Activated CD8-positive, alpha-beta T cell treated with anti-CD3 and anti-CD28 coated beads, Interleukin-2, amount 10 ng/mL, durations not matched to agents 7 days and 5 days (primary cell): ENCODE measurements at regions not wholly inside any gene's neighbourhood (a gene's known extent, or its start where the extent isn't known, plus 50 kb on each side); places are given as distances from the start of the nearest gene placed in this dataset.
"Not testable (repeated sequence)": the region's sequence is repeated elsewhere in the genome, so short reads cannot be mapped to it uniquely, and the experiment has no call there.

Experiments used
- ATAC-seq: fragments of 150-1000 bp; cut with Tn5 transposase; one replicate; pipeline ENCODE4 v1.10.0; 2021; ENCODE audit warnings: moderate library complexity
- CTCF ChIA-PET: fragments of 350-600 bp; sonication (Branson Sonifier 250); formaldehyde crosslinking; loops from one replicate; lab custom pipeline; 2021; ENCODE audit warnings: antibody characterized with exemption; lab: Charles Lee
- POLR2A ChIA-PET: fragments of 350-600 bp; sonication (Branson Sonifier 250); formaldehyde crosslinking; loops from one replicate; lab custom pipeline; 2021; ENCODE audit warnings: antibody characterized with exemption; lab: Charles Lee
- DNase-seq: peaks from one replicate; pipeline ENCODE4 v3.0.0-alpha.2; 2020
- H3K27ac Mint-ChIP-seq: one replicate; pipeline ENCODE4 v1.8.0; 2021; ENCODE audit warnings: mild to moderate bottlenecking, mixed read lengths
- H3K27me3 Mint-ChIP-seq: one replicate; pipeline ENCODE4 v1.8.0; 2021; ENCODE audit warnings: low read depth, mixed read lengths
- H3K36me3 Mint-ChIP-seq: one replicate; pipeline ENCODE4 v1.8.0; 2021; ENCODE audit warnings: low read depth, mixed read lengths
- H3K4me1 Mint-ChIP-seq: one replicate; pipeline ENCODE4 v1.8.0; 2021; ENCODE audit warnings: low read depth, mixed read lengths
- H3K4me3 Mint-ChIP-seq: one replicate; pipeline ENCODE4 v1.8.0; 2021; ENCODE audit warnings: mild to moderate bottlenecking, mixed read lengths
- H3K9me3 Mint-ChIP-seq: one replicate; pipeline ENCODE4 v1.8.0; 2022; ENCODE audit warnings: mixed read lengths; ENCODE audit not compliant: insufficient read depth

- Mint-ChIP-seq H3K9me3 (peaks cover 4% of the 10 kb centered on the region), H3K27me3 (peaks cover 2% of the 10 kb centered on the region), H3K36me3 (no peaks in the 10 kb centered on the region), H3K4me3 (no peak overlapping the region), H3K27ac (no peak overlapping the region), H3K4me1 (no peaks in the 10 kb centered on the region)
- ATAC-seq (no peak), DNase-seq (no peak)
- ChIA-PET POLR2A (no interaction called here), CTCF (no interaction called here)
Observed at GRCh38 chr5:56376128-56376527, 143.0 kb upstream of the ANKRD55 start.

- H3K9me3 Mint-ChIP-seq = peaks cover 4% of the 10 kb centered on the region
- no peak for DNase-seq
- ChIA-PET CTCF (no interaction called here), POLR2A (no interaction called here)
- H3K27me3 Mint-ChIP-seq = peaks cover 2% of the 10 kb centered on the region
- H3K4me1 Mint-ChIP-seq = no peaks in the 10 kb centered on the region
- H3K36me3 Mint-ChIP-seq = no peaks in the 10 kb centered on the region
- ATAC-seq = no peak
- H3K27ac Mint-ChIP-seq = no peak overlapping the region
- no peak overlapping the region for H3K4me3 Mint-ChIP-seq
Observed at GRCh38 chr5:56375011-56375410, 141.9 kb upstream of the ANKRD55 start.

- DNase-seq, CTCF ChIA-PET, H3K36me3 Mint-ChIP-seq, H3K9me3 Mint-ChIP-seq, H3K27ac Mint-ChIP-seq, H3K4me3 Mint-ChIP-seq, H3K27me3 Mint-ChIP-seq, POLR2A ChIA-PET, H3K4me1 Mint-ChIP-seq, ATAC-seq: not testable (repeated sequence)
Observed at GRCh38 chr5:56372491-56372890, 139.4 kb upstream of the ANKRD55 start.

DNA sequence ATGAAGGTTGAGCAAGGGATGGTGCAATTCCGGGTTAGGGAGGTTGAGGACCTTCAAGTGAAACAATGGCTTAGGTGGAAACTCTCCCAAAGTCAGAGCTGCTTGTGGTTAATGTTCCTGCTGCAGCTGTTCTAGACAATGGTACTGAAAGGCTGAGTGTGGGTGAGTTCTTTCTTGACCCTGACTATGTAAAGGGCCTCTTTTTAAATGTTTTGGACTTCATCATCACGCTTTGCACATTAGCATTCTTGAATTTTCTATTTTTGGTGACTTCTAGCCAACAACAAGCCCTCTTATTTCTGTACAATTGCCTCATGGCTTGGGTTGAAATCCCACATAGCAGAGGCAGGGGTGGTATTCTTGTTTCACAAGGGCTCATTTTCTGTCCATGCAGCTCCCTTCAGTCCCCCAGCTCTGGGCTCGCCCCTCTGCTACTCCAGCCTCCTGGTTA lies 136.3 kb upstream of the ANKRD55 start:
- Mint-ChIP-seq H3K9me3 (no peaks in the 10 kb centered on the region), H3K4me3 (no peak overlapping the region), H3K27ac (no peak overlapping the region), H3K27me3 (no peaks in the 10 kb centered on the region), H3K36me3 (no peaks in the 10 kb centered on the region), H3K4me1 (no peaks in the 10 kb centered on the region)
- no peak for DNase-seq
- no peak for ATAC-seq
- ChIA-PET CTCF (no interaction called here), POLR2A (no interaction called here)

- no peaks in the 10 kb centered on the region for H3K36me3 Mint-ChIP-seq
- no peaks in the 10 kb centered on the region for H3K27me3 Mint-ChIP-seq
- H3K27ac Mint-ChIP-seq = no peak overlapping the region
- ATAC-seq (no peak), DNase-seq (no peak)
- no peaks in the 10 kb centered on the region for H3K4me1 Mint-ChIP-seq
- H3K4me3 Mint-ChIP-seq = no peak overlapping the region
- no peaks in the 10 kb centered on the region for H3K9me3 Mint-ChIP-seq
- ChIA-PET POLR2A (interaction anchor here (0.7 kb wide), 1 partner anchor 56 kb away, joined by 3 read pairs; no protein-coding TSS in a partner anchor), CTCF (no interaction called here)
Observed at GRCh38 chr5:56367748-56368147, 134.6 kb upstream of the ANKRD55 start.

- H3K27me3 Mint-ChIP-seq = no peaks in the 10 kb centered on the region
- DNase-seq = no peak
- no peak overlapping the region for H3K27ac Mint-ChIP-seq
- no peak for ATAC-seq
- ChIA-PET CTCF (no interaction called here), POLR2A (interaction anchor here (0.7 kb wide), 1 partner anchor 56 kb away, joined by 3 read pairs; no protein-coding TSS in a partner anchor)
- H3K4me1 Mint-ChIP-seq = no peaks in the 10 kb centered on the region
- no peaks in the 10 kb centered on the region for H3K36me3 Mint-ChIP-seq
- no peak overlapping the region for H3K4me3 Mint-ChIP-seq
- H3K9me3 Mint-ChIP-seq = no peaks in the 10 kb centered on the region
Observed at GRCh38 chr5:56366986-56367385, 133.9 kb upstream of the ANKRD55 start.

DNA sequence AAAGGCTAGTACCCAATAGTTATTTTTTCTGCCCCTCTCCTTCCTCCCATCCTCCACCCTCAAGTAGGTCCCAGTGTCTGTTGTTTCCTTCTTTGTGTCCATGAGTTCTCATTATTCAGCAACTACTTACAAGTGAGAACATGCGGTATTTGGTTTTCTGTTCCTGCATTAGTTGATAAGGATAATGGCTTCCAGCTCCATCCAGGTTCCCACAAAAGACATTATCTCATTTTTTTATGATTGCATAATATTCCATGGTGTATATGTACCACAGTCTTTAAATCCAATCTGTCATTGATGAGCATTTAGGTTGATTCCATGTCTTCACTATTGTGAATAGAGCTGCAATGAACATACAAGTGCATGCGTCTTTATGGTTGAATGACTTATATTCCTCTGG lies 128.3 kb upstream of the ANKRD55 start:
- CTCF ChIA-PET = no interaction called here
- Mint-ChIP-seq H3K4me1 (no peaks in the 10 kb centered on the region), H3K27me3 (peaks cover 2% of the 10 kb centered on the region), H3K9me3 (no peaks in the 10 kb centered on the region), H3K36me3 (no peaks in the 10 kb centered on the region), H3K27ac (no peak overlapping the region), H3K4me3 (no peak overlapping the region)
- POLR2A ChIA-PET = no interaction called here
- DNase-seq (no peak), ATAC-seq (no peak)

GRCh38 chr5:56360816-56361215 lies 127.7 kb upstream of the ANKRD55 start:
- ChIA-PET CTCF (no interaction called here), POLR2A (no interaction called here)
- H3K4me1 Mint-ChIP-seq = no peaks in the 10 kb centered on the region
- H3K36me3 Mint-ChIP-seq = no peaks in the 10 kb centered on the region
- no peak for ATAC-seq
- no peak overlapping the region for H3K4me3 Mint-ChIP-seq
- H3K27ac Mint-ChIP-seq = no peak overlapping the region
- no peaks in the 10 kb centered on the region for H3K9me3 Mint-ChIP-seq
- no peak for DNase-seq
- H3K27me3 Mint-ChIP-seq = peaks cover 2% of the 10 kb centered on the region

DNA sequence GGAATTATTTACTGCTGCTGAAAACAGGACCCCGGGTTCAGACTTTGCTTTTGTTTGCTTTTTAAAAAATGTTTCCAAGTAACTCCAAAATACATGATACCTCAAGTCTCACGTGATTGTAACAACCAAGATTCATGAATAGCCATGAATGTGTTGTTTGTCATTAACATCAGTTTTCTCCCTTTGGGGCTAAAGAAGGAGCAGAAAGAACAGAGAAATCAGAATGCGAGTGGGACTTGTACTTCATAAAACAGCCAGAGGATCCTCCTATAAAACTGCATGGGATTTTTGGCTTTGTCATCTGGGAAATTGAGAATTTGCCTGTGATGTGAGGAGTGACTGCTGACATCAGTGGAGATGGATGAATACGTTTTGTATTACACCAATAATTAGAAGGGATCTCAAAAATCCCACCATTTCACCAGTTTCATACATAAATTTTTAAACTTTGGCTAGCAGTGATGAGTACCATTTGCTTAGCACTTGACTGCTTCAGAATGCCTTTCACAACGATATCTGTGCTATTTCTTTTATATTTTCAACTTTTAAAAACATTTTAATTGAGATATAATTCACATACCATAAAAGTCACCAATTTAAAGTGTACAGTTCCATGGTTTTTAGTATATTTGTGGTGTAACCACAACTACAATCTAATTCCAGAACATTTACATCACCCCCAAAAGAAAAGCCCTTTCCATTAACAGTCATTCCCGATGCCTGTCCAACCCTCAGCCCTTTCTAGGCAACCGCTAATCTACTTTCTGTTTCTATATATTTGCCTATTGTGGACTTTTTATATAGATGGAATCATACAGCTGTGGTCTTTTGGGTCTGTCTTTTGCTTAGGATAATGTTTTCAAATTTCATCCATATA lies 126.9 kb upstream of the ANKRD55 start:
- peaks cover 2% of the 10 kb centered on the region for H3K27me3 Mint-ChIP-seq
- no peak overlapping the region for H3K27ac Mint-ChIP-seq
- ChIA-PET CTCF (no interaction called here), POLR2A (no interaction called here)
- no peaks in the 10 kb centered on the region for H3K4me1 Mint-ChIP-seq
- H3K4me3 Mint-ChIP-seq = no peak overlapping the region
- no peaks in the 10 kb centered on the region for H3K36me3 Mint-ChIP-seq
- DNase-seq = no peak
- H3K9me3 Mint-ChIP-seq = no peaks in the 10 kb centered on the region
- no peak for ATAC-seq

GRCh38 chr5:56358703-56359681 lies 125.9 kb upstream of the ANKRD55 start:
- no peak for DNase-seq
- no peaks in the 10 kb centered on the region for H3K9me3 Mint-ChIP-seq
- ChIA-PET CTCF (no interaction called here), POLR2A (no interaction called here)
- peaks cover 2% of the 10 kb centered on the region for H3K27me3 Mint-ChIP-seq
- no peak for ATAC-seq
- H3K27ac Mint-ChIP-seq = no peak overlapping the region
- H3K4me3 Mint-ChIP-seq = no peak overlapping the region
- no peaks in the 10 kb centered on the region for H3K4me1 Mint-ChIP-seq
- no peaks in the 10 kb centered on the region for H3K36me3 Mint-ChIP-seq

GRCh38 chr5:56358046-56358445 lies 124.9 kb upstream of the ANKRD55 start:
- CTCF ChIA-PET = no interaction called here
- no peak for DNase-seq
- no peaks in the 10 kb centered on the region for H3K4me1 Mint-ChIP-seq
- no peaks in the 10 kb centered on the region for H3K36me3 Mint-ChIP-seq
- H3K27ac Mint-ChIP-seq = no peak overlapping the region
- H3K9me3 Mint-ChIP-seq = no peaks in the 10 kb centered on the region
- no peak for ATAC-seq
- H3K27me3 Mint-ChIP-seq = peaks cover 2% of the 10 kb centered on the region
- POLR2A ChIA-PET = no interaction called here
- no peak overlapping the region for H3K4me3 Mint-ChIP-seq

DNA sequence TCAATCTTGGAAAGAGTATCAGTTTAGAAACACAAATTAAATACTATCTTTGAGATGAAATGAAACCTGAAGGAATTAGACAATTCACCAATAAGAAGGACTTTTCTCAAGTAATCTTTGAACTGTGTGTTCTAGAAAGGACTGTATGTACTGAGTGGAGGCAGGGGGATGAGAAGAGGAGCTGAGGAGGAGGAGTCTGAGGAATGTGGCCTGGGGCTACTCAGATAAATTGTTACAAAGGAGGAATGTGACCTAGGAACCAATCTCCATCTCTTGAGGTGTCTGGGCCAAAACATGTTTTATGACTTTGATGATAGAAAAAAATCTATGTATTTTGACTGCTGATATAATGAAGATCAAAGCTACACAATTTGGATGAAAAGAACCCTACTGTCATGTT lies 124.3 kb upstream of the ANKRD55 start:
- no peak for DNase-seq
- ChIA-PET CTCF (interaction anchor here (1.0 kb wide), 1 partner anchor 87 kb away, joined by 3 read pairs; no protein-coding TSS in a partner anchor), POLR2A (no interaction called here)
- H3K27me3 Mint-ChIP-seq = peaks cover 2% of the 10 kb centered on the region
- H3K27ac Mint-ChIP-seq = no peak overlapping the region
- no peaks in the 10 kb centered on the region for H3K36me3 Mint-ChIP-seq
- ATAC-seq = no peak
- no peaks in the 10 kb centered on the region for H3K4me1 Mint-ChIP-seq
- H3K9me3 Mint-ChIP-seq = no peaks in the 10 kb centered on the region
- no peak overlapping the region for H3K4me3 Mint-ChIP-seq
